Cerebellar cortex (tissue), 1 donor: ENCODE measurements at regions not wholly inside any gene's neighbourhood (a gene's known extent, or its start where the extent isn't known, plus 50 kb on each side); places are given as distances from the start of the nearest gene placed in this dataset.
"Not testable (repeated sequence)": the region's sequence is repeated elsewhere in the genome, so short reads cannot be mapped to it uniquely, and the experiment has no call there.

Experiments
- DNase-seq: peaks from one replicate; pipeline ENCODE4 v3.0.0-alpha.2; 2015; ENCODE audit warnings: low spot score

GRCh38 chr11:80778432-80778831, 1337.6 kb upstream of the TENM4 start:
- no peak for DNase-seq

GRCh38 chr11:80773919-80774318, 1333.1 kb upstream of the TENM4 start:
- peak; percentile 8 for DNase-seq

GRCh38 chr11:80771017-80771416, 1330.2 kb upstream of the TENM4 start:
- no peak for DNase-seq

GRCh38 chr11:80758787-80759186, 1318.0 kb upstream of the TENM4 start:
- DNase-seq = no peak

GRCh38 chr11:80748207-80748925, 1307.5 kb upstream of the TENM4 start:
- no peak for DNase-seq

- no peak for DNase-seq
Observed at GRCh38 chr11:80746300-80746699, 1305.5 kb upstream of the TENM4 start.

GRCh38 chr11:80745416-80745815, 1304.6 kb upstream of the TENM4 start:
- DNase-seq = no peak

GRCh38 chr11:80733790-80734189, 1293.0 kb upstream of the TENM4 start:
- DNase-seq = no peak

GRCh38 chr11:80733361-80733760, 1292.5 kb upstream of the TENM4 start:
- no peak for DNase-seq

- peak; percentile 10 for DNase-seq
Observed at GRCh38 chr11:80727315-80727714, 1286.5 kb upstream of the TENM4 start.

GRCh38 chr11:80726236-80726635, 1285.4 kb upstream of the TENM4 start:
- no peak for DNase-seq

GRCh38 chr11:80724366-80724765, 1283.5 kb upstream of the TENM4 start:
- DNase-seq = no peak

GRCh38 chr11:80722629-80723028, 1281.8 kb upstream of the TENM4 start:
- DNase-seq = no peak

- DNase-seq = no peak
Observed at GRCh38 chr11:80720295-80720694, 1279.5 kb upstream of the TENM4 start.

- no peak for DNase-seq
Observed at GRCh38 chr11:80719292-80719646, 1278.4 kb upstream of the TENM4 start.

GRCh38 chr11:80718611-80719291, 1277.9 kb upstream of the TENM4 start:
- no peak for DNase-seq

GRCh38 chr11:80702264-80702663, 1261.4 kb upstream of the TENM4 start:
- no peak for DNase-seq

- no peak for DNase-seq
Observed at GRCh38 chr11:80700386-80700785, 1259.6 kb upstream of the TENM4 start.

- DNase-seq = not testable (repeated sequence)
Observed at GRCh38 chr11:80699406-80700177, 1258.8 kb upstream of the TENM4 start.

GRCh38 chr11:80698637-80699036, 1257.8 kb upstream of the TENM4 start:
- DNase-seq = no peak

GRCh38 chr11:80694385-80694784, 1253.6 kb upstream of the TENM4 start:
- no peak for DNase-seq

GRCh38 chr11:80687941-80688340, 1247.1 kb upstream of the TENM4 start:
- DNase-seq = no peak

GRCh38 chr11:80686889-80687288, 1246.1 kb upstream of the TENM4 start:
- DNase-seq = no peak
